Caco-2 (cell line): ENCODE measurements at regions not wholly inside any gene's neighbourhood (a gene's known extent, or its start where the extent isn't known, plus 50 kb on each side); places are given as distances from the start of the nearest gene placed in this dataset.

Source experiments
- BruUV-seq: library from RNA; stranded (reverse); fragments of 400-500 nt; replicated peaks from 2 replicates; lab custom pipeline; 2021; lab: Mats Ljungman, UMichigan
- CTCF ChIA-PET: fragments of 300-600 bp; sonication (Branson Sonifier 250); formaldehyde crosslinking; loops from one replicate; lab custom pipeline; 2022; ENCODE audit warnings: antibody characterized with exemption; lab: Charles Lee
- POLR2A ChIA-PET: fragments of 300-600 bp; sonication (Branson Sonifier 250); formaldehyde crosslinking; loops from one replicate; lab custom pipeline; 2022; ENCODE audit warnings: antibody characterized with exemption; lab: Charles Lee
- DNase-seq, 2 experiments: peaks; one replicate each; pipeline versions ENCODE4 v3.0.0 to v3.0.0-alpha.2; 2020 to 2022
- H3K27me3 ChIP-seq: replicated peaks from 2 replicates; pipeline ENCODE4 v1.6.0; 2011; ENCODE audit warnings: low read length; ENCODE audit not compliant: control insufficient read depth, insufficient read depth
- H3K36me3 ChIP-seq: 2 replicates; pipeline ENCODE4 v1.5.1; 2011; ENCODE audit warnings: low read length; ENCODE audit not compliant: control insufficient read depth, insufficient read depth
- H3K4me1 ChIP-seq: fragments of 250-450 bp; sonication (Bioruptor Pico); 2 replicates; pipeline ENCODE4 v1.5.1; 2020; ENCODE audit warnings: mild to moderate bottlenecking
- H3K4me3 ChIP-seq: 2 replicates; pipeline ENCODE4 v1.5.1; 2011; ENCODE audit warnings: low read depth, mild to moderate bottlenecking, control low read depth, low read length
- H3K9me3 ChIP-seq: fragments of 250-450 bp; sonication (Bioruptor Pico); 2 replicates; pipeline ENCODE4 v1.5.1; 2020; ENCODE audit warnings: mild to moderate bottlenecking, moderate library complexity
- H3K27ac Mint-ChIP-seq: one replicate; pipeline ENCODE4 v1.8.0; 2022; ENCODE audit warnings: mixed read lengths; ENCODE audit not compliant: unreplicated experiment
- H3K27me3 Mint-ChIP-seq: one replicate; pipeline ENCODE4 v1.8.0; 2022; ENCODE audit warnings: mixed read lengths; ENCODE audit not compliant: insufficient read depth, unreplicated experiment
- H3K36me3 Mint-ChIP-seq: one replicate; pipeline ENCODE4 v1.8.0; 2022; ENCODE audit warnings: mild to moderate bottlenecking, mixed read lengths; ENCODE audit not compliant: insufficient read depth, unreplicated experiment
- H3K4me1 Mint-ChIP-seq: one replicate; pipeline ENCODE4 v1.8.0; 2022; ENCODE audit warnings: low read depth, mixed read lengths; ENCODE audit not compliant: unreplicated experiment
- H3K4me3 Mint-ChIP-seq: one replicate; pipeline ENCODE4 v1.8.0; 2022; ENCODE audit warnings: mild to moderate bottlenecking, moderate library complexity, mixed read lengths; ENCODE audit not compliant: unreplicated experiment
- H3K9me3 Mint-ChIP-seq: one replicate; pipeline ENCODE4 v1.8.0; 2022; ENCODE audit warnings: mixed read lengths; ENCODE audit not compliant: unreplicated experiment
- intact Hi-C: fragments of 100-400 bp; cut with micrococcal nuclease; formaldehyde crosslinking; loops from one replicate; pipeline ENCODE4 v1.10.0; 2022; ENCODE audit not compliant: unreplicated experiment
- TF ChIP-seq, protein P1 (sequence below), 2 experiments: fragments of 200-600 bp in 1 of 2; IDR thresholded peaks; 1 replicate in 1 of 2; 2 replicates in 1 of 2; pipeline versions ENCODE4 v1.5.1 to v1.8.0; 2011 to 2022; ENCODE audit warnings: antibody characterized with exemption in 1 of 2, control low read depth in 1 of 2, inconsistent platforms in 1 of 2, low read depth in 1 of 2, low read length in 1 of 2, mild to moderate bottlenecking in 1 of 2, moderate library complexity in 1 of 2; ENCODE audit not compliant: insufficient read depth in 1 of 2, severe bottlenecking in 1 of 2, unreplicated experiment in 1 of 2

DNA sequence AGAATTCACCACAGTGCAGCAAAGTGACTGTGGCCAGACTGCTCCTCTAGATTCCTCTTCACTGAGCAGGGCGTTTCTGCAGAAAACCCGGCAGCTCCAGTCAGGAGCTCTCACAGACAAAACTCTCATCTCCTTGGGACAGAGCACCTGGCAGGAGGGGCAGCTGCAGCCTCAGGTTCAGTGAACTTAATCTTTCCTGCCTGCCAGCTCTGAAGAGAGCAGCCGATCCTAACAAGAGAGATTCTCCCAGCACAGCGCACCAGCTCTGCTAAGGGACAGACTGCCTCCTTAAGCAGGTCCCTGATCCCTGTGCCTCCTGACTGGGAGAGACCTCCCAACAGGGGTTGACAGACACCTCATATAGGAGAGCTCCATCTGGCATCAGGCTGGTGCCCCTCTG, 1065.5 kb downstream of the GRIK2 start:
- no TSS peak for BruUV-seq
- Mint-ChIP-seq H3K27me3 (no peaks in the 10 kb centered on the region), H3K27ac (no peak overlapping the region), H3K4me3 (no peak overlapping the region), H3K4me1 (no peaks in the 10 kb centered on the region), H3K9me3 (no peaks in the 10 kb centered on the region), H3K36me3 (no peaks in the 10 kb centered on the region)
- POLR2A ChIA-PET = no interaction called here
- Histone ChIP-seq H3K4me1 (no peaks in the 10 kb centered on the region), H3K27me3 (no peaks in the 10 kb centered on the region), H3K4me3 (no peak overlapping the region), H3K36me3 (no peaks in the 10 kb centered on the region), H3K9me3 (no peaks in the 10 kb centered on the region)
- TF ChIP-seq, protein P1, sequence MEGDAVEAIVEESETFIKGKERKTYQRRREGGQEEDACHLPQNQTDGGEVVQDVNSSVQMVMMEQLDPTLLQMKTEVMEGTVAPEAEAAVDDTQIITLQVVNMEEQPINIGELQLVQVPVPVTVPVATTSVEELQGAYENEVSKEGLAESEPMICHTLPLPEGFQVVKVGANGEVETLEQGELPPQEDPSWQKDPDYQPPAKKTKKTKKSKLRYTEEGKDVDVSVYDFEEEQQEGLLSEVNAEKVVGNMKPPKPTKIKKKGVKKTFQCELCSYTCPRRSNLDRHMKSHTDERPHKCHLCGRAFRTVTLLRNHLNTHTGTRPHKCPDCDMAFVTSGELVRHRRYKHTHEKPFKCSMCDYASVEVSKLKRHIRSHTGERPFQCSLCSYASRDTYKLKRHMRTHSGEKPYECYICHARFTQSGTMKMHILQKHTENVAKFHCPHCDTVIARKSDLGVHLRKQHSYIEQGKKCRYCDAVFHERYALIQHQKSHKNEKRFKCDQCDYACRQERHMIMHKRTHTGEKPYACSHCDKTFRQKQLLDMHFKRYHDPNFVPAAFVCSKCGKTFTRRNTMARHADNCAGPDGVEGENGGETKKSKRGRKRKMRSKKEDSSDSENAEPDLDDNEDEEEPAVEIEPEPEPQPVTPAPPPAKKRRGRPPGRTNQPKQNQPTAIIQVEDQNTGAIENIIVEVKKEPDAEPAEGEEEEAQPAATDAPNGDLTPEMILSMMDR (IDR thresholded peaks at IDR 0.05; ENCODE audit: insufficient read depth in 1 of 2, low read depth in 1 of 2, low read length in 1 of 2, severe bottlenecking in 1 of 2, unreplicated experiment in 1 of 2) = no peak
- no peak for DNase-seq
- intact Hi-C loops = no loop called here
- CTCF ChIA-PET = no interaction called here

- no peaks in the 10 kb centered on the region for H3K36me3 Mint-ChIP-seq
- no peaks in the 10 kb centered on the region for H3K4me1 Mint-ChIP-seq
- H3K4me3 ChIP-seq = no peak overlapping the region
- H3K9me3 ChIP-seq = no peaks in the 10 kb centered on the region
- no peaks in the 10 kb centered on the region for H3K27me3 ChIP-seq
- H3K27me3 Mint-ChIP-seq = no peaks in the 10 kb centered on the region
- intact Hi-C loops = no loop called here
- CTCF ChIA-PET = no interaction called here
- H3K9me3 Mint-ChIP-seq = no peaks in the 10 kb centered on the region
- TF ChIP-seq, protein P1 (IDR thresholded peaks at IDR 0.05; ENCODE audit: insufficient read depth in 1 of 2, low read depth in 1 of 2, low read length in 1 of 2, severe bottlenecking in 1 of 2, unreplicated experiment in 1 of 2) = no peak
- POLR2A ChIA-PET = no interaction called here
- no peak overlapping the region for H3K4me3 Mint-ChIP-seq
- no peaks in the 10 kb centered on the region for H3K4me1 ChIP-seq
- H3K36me3 ChIP-seq = no peaks in the 10 kb centered on the region
- H3K27ac Mint-ChIP-seq = no peak overlapping the region
- no peak for DNase-seq
- no TSS peak for BruUV-seq
Observed at GRCh38 chr6:102438171-102438570, 1044.7 kb downstream of the GRIK2 start.

DNA sequence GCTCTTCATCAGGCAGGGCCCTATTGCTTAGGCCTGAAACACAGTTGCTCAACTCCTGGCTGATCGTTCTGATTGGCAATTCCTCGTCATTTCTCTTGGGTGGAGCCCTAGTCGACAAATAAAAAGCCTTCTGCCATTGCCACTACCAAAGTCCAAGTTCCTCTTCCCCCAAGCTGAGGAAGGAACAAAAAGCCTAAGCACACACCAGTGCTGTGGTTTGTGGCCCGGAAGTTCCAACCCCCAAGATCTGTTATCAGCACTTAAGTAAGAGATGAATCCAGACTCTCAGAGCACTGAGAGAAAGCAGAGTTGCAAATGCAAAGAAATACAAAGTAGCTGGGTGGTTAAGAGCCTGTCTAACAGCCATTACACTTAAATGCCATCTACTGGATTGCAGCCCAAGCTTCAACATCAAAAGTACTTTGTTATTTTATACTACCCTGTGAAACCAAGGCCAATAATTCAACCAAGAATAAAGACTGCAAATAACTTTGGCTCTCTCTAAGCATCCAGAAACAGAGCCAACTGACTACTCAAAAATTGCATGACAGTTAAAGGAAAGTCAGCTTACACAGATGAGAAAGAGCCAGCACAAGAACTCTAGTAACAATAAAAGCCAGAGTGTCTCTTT, 1024.0 kb downstream of the GRIK2 start:
- POLR2A ChIA-PET = no interaction called here

More for the DNA sequence above, 1024.0 kb downstream of the GRIK2 start:
- Mint-ChIP-seq H3K4me3 (no peak overlapping the region), H3K27ac (no peak overlapping the region), H3K27me3 (no peaks in the 10 kb centered on the region), H3K36me3 (no peaks in the 10 kb centered on the region), H3K9me3 (no peaks in the 10 kb centered on the region), H3K4me1 (no peaks in the 10 kb centered on the region)
- TF ChIP-seq, protein P1 (IDR thresholded peaks at IDR 0.05; ENCODE audit: insufficient read depth in 1 of 2, low read depth in 1 of 2, low read length in 1 of 2, severe bottlenecking in 1 of 2, unreplicated experiment in 1 of 2) = no peak
- Histone ChIP-seq H3K36me3 (no peaks in the 10 kb centered on the region), H3K9me3 (no peaks in the 10 kb centered on the region), H3K4me3 (no peak overlapping the region), H3K4me1 (no peaks in the 10 kb centered on the region), H3K27me3 (no peaks in the 10 kb centered on the region)
- peak in 1 of 2 experiments; percentile 3 for DNase-seq
- intact Hi-C loops = no loop called here
- CTCF ChIA-PET = no interaction called here
- no TSS peak for BruUV-seq
